K562 (cell line): ENCODE measurements at regions not wholly inside any gene's neighbourhood (a gene's known extent, or its start where the extent isn't known, plus 50 kb on each side); places are given as distances from the start of the nearest gene placed in this dataset.

Source experiments
- ATAC-seq: fragments of 200-7000 bp; cut with Tn5 transposase; 3 replicates; pipeline ENCODE4 v1.9.1; 2020; ENCODE audit warnings: moderate library complexity
- BruUV-seq: library from RNA; stranded (reverse); fragments of 400-500 nt; replicated peaks from 2 replicates; lab custom pipeline; 2021; lab: Mats Ljungman, UMichigan
- CTCF ChIA-PET: fragments of 300-600 bp; formaldehyde crosslinking; extraction: SDS; loops from one replicate; lab custom pipeline; 2021; ENCODE audit warnings: low intra/inter-chr PET ratio; lab: Yijun Ruan, JAX
- POLR2A ChIA-PET: fragments of 300-600, 350-650 bp; sonication (Branson Sonifier 250); formaldehyde crosslinking; extraction: SDS; loops from one replicate; lab custom pipeline; 2021; ENCODE audit warnings: antibody characterized with exemption, inconsistent platforms; lab: Yijun Ruan, JAX
- DNase-seq, 4 experiments: peaks; one replicate each; pipeline versions ENCODE4 v3.0.0 to v3.0.0-alpha.2; 2011 to 2018; ENCODE audit warnings: low spot score in 3 of 4, mixed read lengths in 3 of 4; ENCODE audit errors: extremely low read depth in 1 of 4
- FAIRE-seq: peaks from 2 replicates; lab custom pipeline; 2011; peaks lifted over from hg19 to GRCh38; lab: Jason Lieb, UNC
- H2AFZ ChIP-seq: 2 replicates; pipeline ENCODE4 v1.6.0; 2011; ENCODE audit warnings: low read depth, low read length, control low read depth, inconsistent platforms
- H3K27ac ChIP-seq: fragments of 200-600 bp; 3 replicates; pipeline ENCODE4 v1.8.0; 2011; ENCODE audit warnings: low read depth, mild to moderate bottlenecking, control low read depth, inconsistent platforms, low read length, moderate library complexity, mixed read lengths; ENCODE audit errors: extremely low read depth
- H3K27me3 ChIP-seq, 2 experiments: fragments of 300-600 bp in 1 of 2; 2 replicates in 1 of 2; 3 replicates in 1 of 2; pipeline versions ENCODE4 v1.6.0 to v1.8.0; 2011; ENCODE audit warnings: inconsistent platforms in 2 of 2, low read length in 2 of 2, mild to moderate bottlenecking in 1 of 2, mixed read lengths in 1 of 2, moderate library complexity in 1 of 2; ENCODE audit not compliant: control insufficient read depth in 2 of 2, insufficient read depth in 2 of 2
- H3K36me3 ChIP-seq: fragments of 300-600 bp; 3 replicates; pipeline ENCODE4 v1.8.0; 2011; ENCODE audit warnings: mild to moderate bottlenecking, low read length, inconsistent platforms; ENCODE audit not compliant: control insufficient read depth, insufficient read depth
- H3K4me1 ChIP-seq, 2 experiments: fragments of 200-600 bp in 1 of 2; replicated peaks in 1 of 2; 2 replicates in 1 of 2; 3 replicates in 1 of 2; pipeline versions ENCODE4 v1.5.1 to v1.8.0; 2011; ENCODE audit warnings: inconsistent platforms in 2 of 2, low read length in 2 of 2, mild to moderate bottlenecking in 1 of 2, mixed read lengths in 1 of 2, moderate library complexity in 1 of 2; ENCODE audit not compliant: control insufficient read depth in 2 of 2, insufficient read depth in 2 of 2
- H3K4me2 ChIP-seq: 2 replicates; pipeline ENCODE4 v1.6.1; 2011; ENCODE audit warnings: low read length, control low read depth, inconsistent platforms, mixed read lengths; ENCODE audit not compliant: insufficient read depth
- H3K4me3 ChIP-seq: fragments of 200-600 bp; sonication (generic), shearing (Covaris generic); 2 replicates; pipeline ENCODE4 v1.5.1; 2016; ENCODE audit warnings: control low read depth, inconsistent platforms
- H3K79me2 ChIP-seq: fragments of 200-600 bp; 3 replicates; pipeline ENCODE4 v1.8.0; 2011; ENCODE audit warnings: low read length, inconsistent platforms; ENCODE audit not compliant: control insufficient read depth, insufficient read depth
- H3K9ac ChIP-seq, 2 experiments: 2 replicates each; pipeline versions ENCODE4 v1.6.0 to v1.6.1; 2011; ENCODE audit warnings: low read depth in 2 of 2, low read length in 2 of 2, control low read depth in 1 of 2, inconsistent platforms in 1 of 2, mild to moderate bottlenecking in 1 of 2, mixed read lengths in 1 of 2; ENCODE audit not compliant: insufficient read depth in 1 of 2
- H3K9me1 ChIP-seq: one replicate; pipeline ENCODE4 v1.6.0; 2011; ENCODE audit warnings: inconsistent platforms, mild to moderate bottlenecking, low read length, moderate library complexity; ENCODE audit not compliant: control insufficient read depth, insufficient read depth
- H3K9me3 ChIP-seq: replicated peaks from 2 replicates; pipeline ENCODE4 v1.5.1; 2011; ENCODE audit warnings: low read depth, low read length, inconsistent platforms; ENCODE audit not compliant: control insufficient read depth, insufficient read depth
- H4K20me1 ChIP-seq: replicated peaks from 2 replicates; pipeline ENCODE4 v1.6.1; 2011; ENCODE audit warnings: low read length, inconsistent platforms, mixed read lengths; ENCODE audit not compliant: control insufficient read depth, insufficient read depth
- BRF1 ChIP-seq: IDR thresholded peaks from 3 replicates; pipeline ENCODE4 v1.6.1; 2011; ENCODE audit warnings: borderline replicate concordance, mild to moderate bottlenecking; ENCODE audit not compliant: insufficient read length; ENCODE audit errors: extremely low read depth
- CHD2 ChIP-seq: IDR thresholded peaks from 2 replicates; pipeline ENCODE4 v1.6.1; 2011; ENCODE audit warnings: low read depth, low read length
- E4F1 ChIP-seq: fragments of 250-450 bp; sonication (Bioruptor Pico); IDR thresholded peaks from 2 replicates; pipeline ENCODE4 v1.5.0; 2021; ENCODE audit warnings: mild to moderate bottlenecking, borderline replicate concordance
- KDM2B ChIP-seq: fragments of 250-450 bp; sonication (Bioruptor Pico); IDR thresholded peaks from 2 replicates; pipeline ENCODE4 v1.8.0; 2021; ENCODE audit warnings: mild to moderate bottlenecking, moderate library complexity
- RBBP5 ChIP-seq: fragments of 200-600 bp; sonication (generic); IDR thresholded peaks from 2 replicates; pipeline ENCODE4 v1.6.1; 2012; ENCODE audit warnings: borderline replicate concordance, mild to moderate bottlenecking, low read length, control low read depth, inconsistent platforms; ENCODE audit not compliant: insufficient read depth, poor library complexity, severe bottlenecking
- TAF9B ChIP-seq: fragments of 450-650 bp; IDR thresholded peaks from 2 replicates; pipeline ENCODE4 v1.6.1; 2018; ENCODE audit warnings: mild to moderate bottlenecking; ENCODE audit not compliant: partially characterized antibody
- ZNF41 ChIP-seq: fragments of 250-450 bp; sonication (Bioruptor Pico); conservative IDR thresholded peaks from 2 replicates; pipeline ENCODE4 v1.4.0; 2020; ENCODE audit warnings: mild to moderate bottlenecking
- ZNF785 ChIP-seq: fragments of 250-450 bp; sonication (Bioruptor Pico); IDR thresholded peaks from 2 replicates; pipeline ENCODE4 v1.4.0; 2020; ENCODE audit warnings: mild to moderate bottlenecking
- WGBS: fragments of 100-300 bp; shearing (Covaris generic); methylation state at CpG from one replicate; pipeline ENCODE4 v1.1.6; 2016; ENCODE audit warnings: low coverage, mixed read lengths; ENCODE audit not compliant: insufficient coverage; ENCODE audit errors: missing lambda C conversion rate; 5-methylcytosine and 5-hydroxymethylcytosine counted together
- in situ Hi-C: fragments of 300-500 bp; cut with MboI; formaldehyde crosslinking; loops from 4 replicates; pipeline ENCODE4 v1.15.0; 2018; ENCODE audit warnings: inconsistent platforms, mixed read lengths
- intact Hi-C: fragments of 100-400 bp; cut with micrococcal nuclease; formaldehyde crosslinking; loops from 2 replicates; pipeline ENCODE4 v1.14.2; 2022

DNA sequence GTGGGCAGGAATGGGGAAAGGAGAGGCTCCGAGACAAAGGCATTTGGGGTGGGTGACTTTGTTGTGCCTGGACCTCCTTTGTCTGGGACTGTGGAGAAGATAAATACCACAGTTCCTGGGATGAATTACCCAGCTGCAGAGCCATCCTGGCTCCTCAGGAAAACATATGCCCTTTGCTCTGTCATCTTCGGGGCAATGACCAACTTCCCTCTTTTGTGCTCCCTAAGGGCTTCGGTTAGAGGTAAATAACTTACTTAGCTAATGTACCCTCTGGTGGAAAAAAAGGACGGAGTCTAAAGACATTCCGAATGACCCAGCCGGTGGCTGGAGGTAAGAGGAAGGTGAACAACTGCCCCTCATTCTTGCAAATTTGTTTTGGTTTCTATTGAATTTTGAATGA lies 345.7 kb downstream of the GATA3 start:
- no peaks in the 10 kb centered on the region for H3K4me1 ChIP-seq
- H3K9me3 ChIP-seq: no peaks in the 10 kb centered on the region
- 0% methylated on average over 6 of the region's 6 CpGs for WGBS
- no peak overlapping the region for H3K9ac ChIP-seq
- ChIA-PET POLR2A (no interaction called here), CTCF (no interaction called here)
- TF ChIP-seq CHD2 (no peak), ZNF785 (CRISPR knock-in tag) (no peak), RBBP5 (no peak), TAF9B (no peak), BRF1 (no peak), E4F1 (CRISPR knock-in tag) (no peak), ZNF41 (no peak), KDM2B (CRISPR knock-in tag) (no peak)
- H3K27me3 ChIP-seq: no peaks in the 10 kb centered on the region
- no TSS peak for BruUV-seq
- DNase-seq (no peak), FAIRE-seq (no peak), ATAC-seq (no peak)
- no peak overlapping the region for H2AFZ ChIP-seq
- no peaks in the 10 kb centered on the region for H3K9me1 ChIP-seq
- in situ Hi-C loops (no loop called here), intact Hi-C loops (no loop called here)
- no peaks in the 10 kb centered on the region for H4K20me1 ChIP-seq
- H3K4me2 ChIP-seq: no peak overlapping the region
- no peaks in the 10 kb centered on the region for H3K79me2 ChIP-seq
- H3K36me3 ChIP-seq: no peaks in the 10 kb centered on the region
- H3K4me3 ChIP-seq: no peak overlapping the region
- H3K27ac ChIP-seq: no peak overlapping the region
